C4-2B (cell line): ENCODE measurements at regions not wholly inside any gene's neighbourhood (a gene's known extent, or its start where the extent isn't known, plus 50 kb on each side); places are given as distances from the start of the nearest gene placed in this dataset.

Experiments
- H3K27ac ChIP-seq: fragments of 450-650 bp; 2 replicates; pipeline ENCODE4 v1.5.1; 2017
- ZFX ChIP-seq: fragments of 450-650 bp; IDR thresholded peaks from 2 replicates; pipeline ENCODE4 v1.6.1; 2017
- TF ChIP-seq, protein P1 (sequence below): fragments of 450-650 bp; conservative IDR thresholded peaks from 2 replicates; pipeline ENCODE4 v1.5.1; 2017; ENCODE audit warnings: mild to moderate bottlenecking

DNA sequence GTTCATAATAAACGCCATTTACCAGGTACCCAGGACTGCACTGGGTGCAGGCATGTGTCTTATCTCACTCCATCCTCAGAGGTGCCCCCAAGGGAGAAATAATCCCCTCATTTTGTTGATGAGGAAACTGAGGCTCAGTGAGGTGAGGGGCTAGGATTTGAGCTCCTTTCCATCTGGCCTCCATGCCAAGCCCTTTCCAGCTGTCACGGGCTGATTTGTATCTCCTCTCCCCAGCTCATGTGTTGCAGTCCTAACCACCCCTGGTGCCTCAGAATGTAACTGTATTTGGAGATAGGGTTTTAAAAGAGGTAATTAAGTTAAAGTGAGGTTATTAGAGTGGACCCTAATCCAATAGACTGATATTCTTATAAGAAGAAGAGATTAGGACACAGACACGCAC lies 137.3 kb downstream of the MYCN start:
- H3K27ac ChIP-seq: no peak overlapping the region
- no peak for TF ChIP-seq ZFX
- TF ChIP-seq, protein P1, sequence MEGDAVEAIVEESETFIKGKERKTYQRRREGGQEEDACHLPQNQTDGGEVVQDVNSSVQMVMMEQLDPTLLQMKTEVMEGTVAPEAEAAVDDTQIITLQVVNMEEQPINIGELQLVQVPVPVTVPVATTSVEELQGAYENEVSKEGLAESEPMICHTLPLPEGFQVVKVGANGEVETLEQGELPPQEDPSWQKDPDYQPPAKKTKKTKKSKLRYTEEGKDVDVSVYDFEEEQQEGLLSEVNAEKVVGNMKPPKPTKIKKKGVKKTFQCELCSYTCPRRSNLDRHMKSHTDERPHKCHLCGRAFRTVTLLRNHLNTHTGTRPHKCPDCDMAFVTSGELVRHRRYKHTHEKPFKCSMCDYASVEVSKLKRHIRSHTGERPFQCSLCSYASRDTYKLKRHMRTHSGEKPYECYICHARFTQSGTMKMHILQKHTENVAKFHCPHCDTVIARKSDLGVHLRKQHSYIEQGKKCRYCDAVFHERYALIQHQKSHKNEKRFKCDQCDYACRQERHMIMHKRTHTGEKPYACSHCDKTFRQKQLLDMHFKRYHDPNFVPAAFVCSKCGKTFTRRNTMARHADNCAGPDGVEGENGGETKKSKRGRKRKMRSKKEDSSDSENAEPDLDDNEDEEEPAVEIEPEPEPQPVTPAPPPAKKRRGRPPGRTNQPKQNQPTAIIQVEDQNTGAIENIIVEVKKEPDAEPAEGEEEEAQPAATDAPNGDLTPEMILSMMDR: no peak

DNA sequence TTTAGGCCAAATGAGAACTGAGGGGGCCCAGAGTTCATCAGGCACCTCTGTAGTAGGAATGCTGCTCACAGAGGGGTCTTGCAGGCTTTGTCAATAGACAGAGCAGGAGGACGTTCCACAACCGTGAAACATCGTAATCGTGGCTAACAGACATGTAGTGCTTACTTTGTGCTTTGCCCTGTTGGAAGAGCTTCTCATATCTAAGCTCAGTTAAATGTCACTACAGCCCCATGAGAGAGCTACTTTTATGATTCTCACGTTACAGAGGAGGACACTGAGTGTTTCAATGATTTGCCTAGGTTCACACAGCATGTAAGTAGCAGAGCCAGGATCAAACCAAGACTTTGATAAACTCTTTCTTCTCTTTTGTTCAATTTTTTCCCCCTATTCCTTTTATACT lies 136.6 kb downstream of the MYCN start:
- TF ChIP-seq, protein P1: no peak
- TF ChIP-seq ZFX: no peak

DNA sequence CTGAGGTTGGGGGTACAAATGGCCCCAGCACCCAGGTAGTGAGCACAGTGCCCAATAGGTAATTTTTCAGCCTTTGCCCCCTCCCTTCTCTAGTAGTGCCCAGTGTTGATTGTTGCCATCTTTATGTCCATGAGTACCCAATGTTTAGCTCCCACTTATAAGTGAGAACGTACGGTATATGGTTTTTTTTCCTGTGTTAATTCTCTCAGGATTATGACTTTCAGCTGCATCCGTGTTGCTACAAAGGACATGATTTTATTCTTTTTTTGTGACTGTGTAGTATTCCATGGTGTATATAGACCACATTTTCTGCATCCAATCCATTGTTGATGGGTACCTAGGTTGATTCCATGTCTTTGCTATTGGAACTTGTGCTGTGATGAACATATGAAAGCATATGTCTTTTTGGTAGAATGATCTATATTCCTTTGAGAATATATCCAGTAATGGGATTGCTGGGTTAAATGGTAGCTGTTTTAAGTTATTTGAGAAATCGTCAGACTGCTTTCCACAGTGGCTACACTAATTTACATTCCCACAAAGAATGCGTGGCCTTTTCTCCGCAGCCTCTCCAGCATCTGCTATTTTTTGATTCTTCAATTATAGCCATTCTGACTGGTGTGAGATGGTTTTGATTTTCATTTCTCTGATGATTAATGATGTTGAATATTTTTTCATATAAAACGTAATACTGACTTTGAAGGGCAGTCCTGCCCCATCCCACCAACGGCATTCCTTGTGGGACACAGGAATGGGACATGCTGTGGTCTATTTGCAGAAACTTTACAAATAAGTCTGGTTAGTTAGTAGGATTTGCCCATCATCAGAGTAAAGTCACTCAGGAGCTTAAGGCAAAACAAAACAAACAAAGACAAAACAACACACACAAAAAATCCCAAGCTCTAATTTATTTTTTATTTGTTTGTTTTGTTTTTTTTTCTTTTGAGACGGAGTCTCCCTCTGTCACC lies 135.0 kb downstream of the MYCN start:
- H3K27ac ChIP-seq: no peak overlapping the region
- no peak for TF ChIP-seq ZFX
- TF ChIP-seq, protein P1: no peak

More for the DNA sequence above, 136.6 kb downstream of the MYCN start:
- H3K27ac ChIP-seq: no peak overlapping the region

DNA sequence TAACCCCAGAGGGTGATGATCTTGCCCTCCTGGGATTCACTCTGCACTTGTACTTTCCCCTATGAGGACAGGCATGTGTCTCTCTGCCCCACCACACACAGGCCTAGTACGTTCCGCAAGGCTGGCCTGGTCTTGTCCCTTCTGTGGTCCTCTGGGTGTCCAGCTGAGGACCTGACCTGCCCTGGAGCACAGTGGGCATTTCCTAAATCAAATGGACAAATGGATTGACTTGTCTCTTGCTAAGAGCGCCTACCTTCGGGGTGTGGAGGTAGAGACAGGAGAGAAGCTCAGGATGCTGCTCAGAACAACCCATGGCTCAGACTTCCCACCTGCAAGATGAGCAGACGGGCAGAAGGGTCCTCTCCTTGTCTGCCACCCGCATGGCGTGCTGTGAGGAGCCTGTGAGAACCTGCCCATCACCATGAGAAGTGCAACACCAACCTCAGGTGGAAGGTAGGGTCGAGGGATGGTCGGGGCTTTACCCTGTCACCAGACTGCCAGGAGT lies 133.6 kb downstream of the MYCN start:
- no peak for TF ChIP-seq ZFX
- TF ChIP-seq, protein P1: no peak
- H3K27ac ChIP-seq: no peak overlapping the region

DNA sequence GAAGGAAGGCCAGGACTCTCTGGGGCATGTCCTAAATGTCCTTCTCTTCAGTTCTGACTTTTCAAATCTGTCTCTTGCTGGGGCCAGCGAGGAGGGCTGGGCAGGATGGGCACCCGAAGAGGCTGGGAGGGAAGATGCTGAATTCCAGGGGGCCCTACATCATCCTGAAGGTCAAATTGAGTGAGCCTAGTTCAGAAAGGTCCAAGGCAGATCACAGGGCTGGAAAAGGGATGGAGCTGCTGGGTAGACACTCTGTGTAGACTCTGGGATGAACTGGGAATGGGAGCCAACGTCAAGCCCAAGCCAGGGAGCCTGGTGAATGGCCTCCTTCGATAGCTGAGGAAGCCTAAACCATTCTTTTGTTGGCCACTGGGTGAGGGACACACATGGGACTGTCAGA lies 133.1 kb downstream of the MYCN start:
- no peak overlapping the region for H3K27ac ChIP-seq
- TF ChIP-seq ZFX: no peak
- TF ChIP-seq, protein P1: no peak

DNA sequence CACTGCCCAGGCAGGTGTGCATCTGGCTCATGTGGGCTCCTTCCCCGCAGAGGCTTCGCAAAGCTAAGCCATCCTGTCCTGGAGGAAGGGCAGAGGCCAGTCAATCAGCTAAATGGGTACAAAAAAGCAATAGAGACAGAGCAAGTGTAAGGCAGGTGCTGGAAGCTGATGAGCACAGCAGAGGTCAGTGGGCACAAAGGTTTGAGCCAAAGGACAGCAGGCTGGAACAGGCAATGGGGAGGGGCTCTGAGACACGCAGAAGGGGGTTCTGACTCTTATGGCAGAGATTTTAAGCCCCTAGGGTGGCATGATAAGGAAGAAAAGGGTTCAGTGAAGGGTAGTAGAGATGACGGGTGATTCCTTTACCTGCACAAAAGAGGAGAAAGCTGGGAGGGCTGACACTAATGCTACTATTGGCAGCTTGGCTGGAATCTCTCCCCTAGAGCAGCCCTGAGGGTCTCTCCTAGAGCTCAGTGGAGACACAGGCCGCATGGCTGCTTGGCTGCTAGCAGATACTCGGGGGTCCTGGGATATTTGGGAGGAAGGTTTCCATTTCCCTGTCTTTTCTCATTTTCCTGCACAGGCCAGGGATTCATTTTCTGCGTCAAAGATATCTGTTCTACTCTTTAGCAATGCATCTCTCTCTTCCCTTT lies 132.4 kb downstream of the MYCN start:
- no peak for TF ChIP-seq ZFX
- TF ChIP-seq, protein P1: no peak
- no peak overlapping the region for H3K27ac ChIP-seq
